ENCODE measurements at regions not wholly inside any gene's neighbourhood (a gene's known extent, or its start where the extent isn't known, plus 50 kb on each side); places are given as distances from the start of the nearest gene placed in this dataset.

DNA sequence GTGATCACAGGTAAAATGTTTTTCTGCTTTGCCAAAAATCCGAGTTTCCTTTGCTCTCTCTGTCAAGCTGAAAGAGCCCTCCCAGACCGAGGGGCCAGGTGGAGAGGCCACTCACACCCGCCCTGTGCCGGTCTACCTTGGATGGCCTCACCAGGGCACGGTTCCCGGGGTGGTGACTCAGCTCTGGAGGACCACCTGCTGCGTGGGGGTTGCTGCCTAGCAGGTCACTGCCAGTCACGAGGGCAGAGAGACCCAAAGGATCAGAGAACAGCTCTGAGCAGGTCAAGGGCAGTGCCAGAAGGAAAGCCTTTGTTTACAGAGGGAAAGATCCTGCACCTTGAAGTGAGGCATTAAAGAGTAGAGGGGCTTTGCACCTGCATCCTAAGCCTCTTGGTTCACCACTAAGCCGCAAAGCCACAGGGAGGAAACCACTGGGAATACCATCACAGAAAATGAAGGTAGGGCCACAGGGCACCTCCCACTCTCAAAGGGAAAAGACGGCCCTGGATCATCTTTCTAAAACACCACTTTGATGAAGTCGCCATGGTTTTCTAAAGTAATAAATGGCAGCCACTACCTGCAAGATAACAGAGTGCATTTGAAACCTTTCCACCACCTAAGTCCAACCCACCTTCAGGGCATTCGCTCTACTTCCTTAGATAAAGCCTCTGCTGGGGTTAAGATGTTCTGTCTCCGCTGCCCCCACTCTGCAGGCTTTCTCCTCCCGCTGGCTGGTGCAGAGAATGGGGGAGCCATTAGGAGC, 160.3 kb upstream of the KLF14 start (continued):
- TF ChIP-seq, protein P1, sequence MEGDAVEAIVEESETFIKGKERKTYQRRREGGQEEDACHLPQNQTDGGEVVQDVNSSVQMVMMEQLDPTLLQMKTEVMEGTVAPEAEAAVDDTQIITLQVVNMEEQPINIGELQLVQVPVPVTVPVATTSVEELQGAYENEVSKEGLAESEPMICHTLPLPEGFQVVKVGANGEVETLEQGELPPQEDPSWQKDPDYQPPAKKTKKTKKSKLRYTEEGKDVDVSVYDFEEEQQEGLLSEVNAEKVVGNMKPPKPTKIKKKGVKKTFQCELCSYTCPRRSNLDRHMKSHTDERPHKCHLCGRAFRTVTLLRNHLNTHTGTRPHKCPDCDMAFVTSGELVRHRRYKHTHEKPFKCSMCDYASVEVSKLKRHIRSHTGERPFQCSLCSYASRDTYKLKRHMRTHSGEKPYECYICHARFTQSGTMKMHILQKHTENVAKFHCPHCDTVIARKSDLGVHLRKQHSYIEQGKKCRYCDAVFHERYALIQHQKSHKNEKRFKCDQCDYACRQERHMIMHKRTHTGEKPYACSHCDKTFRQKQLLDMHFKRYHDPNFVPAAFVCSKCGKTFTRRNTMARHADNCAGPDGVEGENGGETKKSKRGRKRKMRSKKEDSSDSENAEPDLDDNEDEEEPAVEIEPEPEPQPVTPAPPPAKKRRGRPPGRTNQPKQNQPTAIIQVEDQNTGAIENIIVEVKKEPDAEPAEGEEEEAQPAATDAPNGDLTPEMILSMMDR (tag by site-specific recombination; IDR thresholded peaks at IDR 0.05), result no peak

DNA sequence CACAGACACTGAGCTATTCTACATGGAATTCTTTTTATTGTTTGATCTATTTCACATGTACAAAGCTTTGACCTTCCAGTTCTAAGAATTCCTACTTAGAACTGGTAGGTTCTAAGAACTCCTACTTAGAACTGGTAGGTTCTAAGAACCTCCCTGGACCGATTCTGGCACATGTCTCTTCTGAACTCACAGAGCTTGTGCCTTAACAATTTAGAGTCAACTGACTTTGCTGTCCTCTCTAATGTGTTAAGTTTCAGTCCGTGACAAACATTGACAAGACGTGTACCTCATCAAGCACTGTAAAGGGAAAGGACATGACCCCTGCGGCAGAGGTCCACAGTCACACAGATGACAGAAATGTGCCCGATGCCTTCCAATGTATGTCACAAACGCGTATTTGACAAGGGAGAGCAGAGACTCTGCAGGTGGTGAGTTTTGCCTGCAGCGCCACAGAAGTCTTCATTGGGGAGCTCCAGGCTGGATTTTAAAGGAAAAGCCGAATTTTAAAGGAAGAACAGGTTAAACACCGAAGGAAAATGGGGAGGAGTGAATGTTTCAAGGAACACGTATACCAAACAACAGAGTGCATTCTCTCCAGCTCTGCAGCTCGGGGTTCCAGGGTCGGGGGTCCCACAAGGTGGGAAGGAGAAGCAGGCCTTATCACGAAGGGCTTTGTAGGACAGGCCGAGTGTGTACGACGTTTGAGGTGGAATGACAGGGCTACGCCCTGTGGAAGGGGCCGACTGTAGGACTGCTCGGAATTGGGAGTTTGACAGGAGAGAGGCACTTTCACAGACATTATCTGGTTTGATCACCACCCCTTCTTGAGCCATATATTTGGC, 161.1 kb upstream of the KLF14 start:
- ChIA-PET CTCF (interaction anchor here (0.6 to 5.8 kb wide), 19 partner anchors 8 to 144 kb away, joined by 3 to 91 read pairs (median 9); no protein-coding TSS in a partner anchor), POLR2A (no interaction called here)
- Histone ChIP-seq H3K9me3 (ENCODE audit: control insufficient read depth, insufficient read depth, low read depth, low read length) (no peaks in the 10 kb centered on the region), H3K4me1 (ENCODE audit: control insufficient read depth, insufficient read depth, low read length) (peaks cover 6% of the 10 kb centered on the region), H3K4me3 (ENCODE audit: low read depth, low read length) (no peak overlapping the region), H3K36me3 (ENCODE audit: control insufficient read depth in 2 of 2, insufficient read depth in 1 of 2, low read length in 2 of 2) (no peaks in the 10 kb centered on the region), H3K27ac (ENCODE audit: extremely low read depth, low read depth, low read length) (no peak overlapping the region)
- TF ChIP-seq, protein P2, sequence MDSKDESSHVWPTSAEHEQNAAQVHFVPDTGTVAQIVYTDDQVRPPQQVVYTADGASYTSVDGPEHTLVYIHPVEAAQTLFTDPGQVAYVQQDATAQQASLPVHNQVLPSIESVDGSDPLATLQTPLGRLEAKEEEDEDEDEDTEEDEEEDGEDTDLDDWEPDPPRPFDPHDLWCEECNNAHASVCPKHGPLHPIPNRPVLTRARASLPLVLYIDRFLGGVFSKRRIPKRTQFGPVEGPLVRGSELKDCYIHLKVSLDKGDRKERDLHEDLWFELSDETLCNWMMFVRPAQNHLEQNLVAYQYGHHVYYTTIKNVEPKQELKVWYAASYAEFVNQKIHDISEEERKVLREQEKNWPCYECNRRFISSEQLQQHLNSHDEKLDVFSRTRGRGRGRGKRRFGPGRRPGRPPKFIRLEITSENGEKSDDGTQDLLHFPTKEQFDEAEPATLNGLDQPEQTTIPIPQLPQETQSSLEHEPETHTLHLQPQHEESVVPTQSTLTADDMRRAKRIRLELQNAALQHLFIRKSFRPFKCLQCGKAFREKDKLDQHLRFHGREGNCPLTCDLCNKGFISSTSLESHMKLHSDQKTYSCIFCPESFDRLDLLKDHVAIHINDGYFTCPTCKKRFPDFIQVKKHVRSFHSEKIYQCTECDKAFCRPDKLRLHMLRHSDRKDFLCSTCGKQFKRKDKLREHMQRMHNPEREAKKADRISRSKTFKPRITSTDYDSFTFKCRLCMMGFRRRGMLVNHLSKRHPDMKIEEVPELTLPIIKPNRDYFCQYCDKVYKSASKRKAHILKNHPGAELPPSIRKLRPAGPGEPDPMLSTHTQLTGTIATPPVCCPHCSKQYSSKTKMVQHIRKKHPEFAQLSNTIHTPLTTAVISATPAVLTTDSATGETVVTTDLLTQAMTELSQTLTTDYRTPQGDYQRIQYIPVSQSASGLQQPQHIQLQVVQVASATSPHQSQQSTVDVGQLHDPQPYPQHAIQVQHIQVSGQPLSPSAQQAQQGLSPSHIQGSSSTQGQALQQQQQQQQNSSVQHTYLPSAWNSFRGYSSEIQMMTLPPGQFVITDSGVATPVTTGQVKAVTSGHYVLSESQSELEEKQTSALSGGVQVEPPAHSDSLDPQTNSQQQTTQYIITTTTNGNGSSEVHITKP (tag by site-specific recombination; IDR thresholded peaks at IDR 0.05), result no peak
- no peak for TF ChIP-seq MYNN (tag by site-specific recombination; IDR thresholded peaks at IDR 0.05; ENCODE audit: borderline replicate concordance)
- TF ChIP-seq ZNF155 (tag by site-specific recombination; IDR thresholded peaks at IDR 0.05), result no peak
- no peak for TF ChIP-seq ZNF133 (tag by site-specific recombination; IDR thresholded peaks at IDR 0.05)
- no peak for TF ChIP-seq KLF16 (tag by site-specific recombination; IDR thresholded peaks at IDR 0.05)
- TF ChIP-seq ZNF266 (tag by site-specific recombination; IDR thresholded peaks at IDR 0.05; ENCODE audit: low read depth), result no peak
- no peak for TF ChIP-seq ZNF707 (tag by site-specific recombination; IDR thresholded peaks at IDR 0.05)
- no peak for TF ChIP-seq KLF10 (tag by site-specific recombination; IDR thresholded peaks at IDR 0.05)
- TF ChIP-seq, protein P3, sequence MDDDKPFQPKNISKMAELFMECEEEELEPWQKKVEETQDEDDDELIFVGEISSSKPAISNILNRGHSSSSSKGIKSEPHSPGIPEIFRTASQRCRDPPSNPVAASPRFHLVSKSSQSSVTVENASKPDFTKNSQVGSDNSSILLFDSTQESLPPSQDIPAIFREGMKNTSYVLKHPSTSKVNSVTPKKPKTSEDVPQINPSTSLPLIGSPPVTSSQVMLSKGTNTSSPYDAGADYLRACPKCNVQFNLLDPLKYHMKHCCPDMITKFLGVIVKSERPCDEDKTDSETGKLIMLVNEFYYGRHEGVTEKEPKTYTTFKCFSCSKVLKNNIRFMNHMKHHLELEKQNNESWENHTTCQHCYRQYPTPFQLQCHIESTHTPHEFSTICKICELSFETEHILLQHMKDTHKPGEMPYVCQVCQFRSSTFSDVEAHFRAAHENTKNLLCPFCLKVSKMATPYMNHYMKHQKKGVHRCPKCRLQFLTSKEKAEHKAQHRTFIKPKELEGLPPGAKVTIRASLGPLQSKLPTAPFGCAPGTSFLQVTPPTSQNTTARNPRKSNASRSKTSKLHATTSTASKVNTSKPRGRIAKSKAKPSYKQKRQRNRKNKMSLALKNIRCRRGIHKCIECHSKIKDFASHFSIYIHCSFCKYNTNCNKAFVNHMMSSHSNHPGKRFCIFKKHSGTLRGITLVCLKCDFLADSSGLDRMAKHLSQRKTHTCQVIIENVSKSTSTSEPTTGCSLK (tag by site-specific recombination; IDR thresholded peaks at IDR 0.05), result no peak
- TF ChIP-seq ZNF629 (tag by site-specific recombination; IDR thresholded peaks at IDR 0.05), result no peak
- no peak for TF ChIP-seq ZNF416 (tag by site-specific recombination; IDR thresholded peaks at IDR 0.05)
- TF ChIP-seq, protein P4, sequence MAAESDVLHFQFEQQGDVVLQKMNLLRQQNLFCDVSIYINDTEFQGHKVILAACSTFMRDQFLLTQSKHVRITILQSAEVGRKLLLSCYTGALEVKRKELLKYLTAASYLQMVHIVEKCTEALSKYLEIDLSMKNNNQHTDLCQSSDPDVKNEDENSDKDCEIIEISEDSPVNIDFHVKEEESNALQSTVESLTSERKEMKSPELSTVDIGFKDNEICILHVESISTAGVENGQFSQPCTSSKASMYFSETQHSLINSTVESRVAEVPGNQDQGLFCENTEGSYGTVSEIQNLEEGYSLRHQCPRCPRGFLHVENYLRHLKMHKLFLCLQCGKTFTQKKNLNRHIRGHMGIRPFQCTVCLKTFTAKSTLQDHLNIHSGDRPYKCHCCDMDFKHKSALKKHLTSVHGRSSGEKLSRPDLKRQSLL (tag by site-specific recombination; IDR thresholded peaks at IDR 0.05), result no peak

All from HEK293 (cell line).